ENCODE measurements at regions not wholly inside any gene's neighbourhood (a gene's known extent, or its start where the extent isn't known, plus 50 kb on each side); places are given as distances from the start of the nearest gene placed in this dataset.

DNA sequence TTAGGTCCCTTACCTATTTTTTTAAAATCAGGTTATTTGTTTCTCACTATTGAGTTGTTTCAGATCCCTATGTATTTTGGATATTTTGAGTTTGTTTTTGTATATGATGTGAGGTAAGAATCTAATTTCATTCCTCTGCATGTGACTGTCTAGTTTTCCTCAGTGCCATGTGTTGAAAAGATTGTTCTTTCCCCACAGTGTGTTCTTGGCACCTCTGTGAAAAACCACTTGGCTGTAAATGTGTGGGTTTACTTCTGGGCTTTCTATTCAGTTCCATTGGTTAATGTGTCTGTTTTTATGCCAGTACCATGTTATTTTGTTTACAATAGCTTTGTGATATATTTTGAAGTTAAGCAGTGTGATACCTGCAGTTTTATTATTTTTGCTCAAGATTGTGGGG is 1516.4 kb downstream of the AACS start:
- no peak for TF ChIP-seq CTCF (IDR thresholded peaks at IDR 0.05; ENCODE audit: insufficient read depth, low read length, poor library complexity, severe bottlenecking)
- no peak for TF ChIP-seq EZH2phosphoT487 (conservative IDR thresholded peaks at IDR 0.05; ENCODE audit: low read length)
